BLaER1 treated with 17β-estradiol and CSF1 and Interleukin-3, amounts not matched to agents 10 nM and 100 nM (cell line): ENCODE measurements at regions not wholly inside any gene's neighbourhood (a gene's known extent, or its start where the extent isn't known, plus 50 kb on each side); places are given as distances from the start of the nearest gene placed in this dataset.
"Not testable (repeated sequence)": the region's sequence is repeated elsewhere in the genome, so short reads cannot be mapped to it uniquely, and the experiment has no call there.

Experiments
- H3K27ac ChIP-seq, 11 experiments: shearing (Covaris generic); formaldehyde crosslinking; 2 replicates each; pipeline ENCODE4 v1.8.1; 2022
- H3K27me3 ChIP-seq, 11 experiments: shearing (Covaris generic); formaldehyde crosslinking; 2 replicates each; pipeline ENCODE4 v1.8.1; 2022
- H3K36me3 ChIP-seq, 11 experiments: shearing (Covaris generic); formaldehyde crosslinking; 2 replicates each; pipeline ENCODE4 v1.8.1; 2022
- H3K4me1 ChIP-seq, 10 experiments: shearing (Covaris generic); formaldehyde crosslinking; 2 replicates each; pipeline ENCODE4 v1.8.1; 2022
- H3K4me2 ChIP-seq, 11 experiments: shearing (Covaris generic); formaldehyde crosslinking; 2 replicates each; pipeline ENCODE4 v1.8.1; 2022
- H3K4me3 ChIP-seq, 10 experiments: shearing (Covaris generic); formaldehyde crosslinking; 2 replicates each; pipeline ENCODE4 v1.8.1; 2022
- H3K9ac ChIP-seq, 11 experiments: shearing (Covaris generic); formaldehyde crosslinking; 2 replicates each; pipeline ENCODE4 v1.8.1; 2022
- H3K9me3 ChIP-seq, 11 experiments: shearing (Covaris generic); formaldehyde crosslinking; replicated peaks in 1 of 11; 2 replicates each; pipeline ENCODE4 v1.8.1; 2022
- H4K20me1 ChIP-seq, 11 experiments: shearing (Covaris generic); formaldehyde crosslinking; 2 replicates each; pipeline ENCODE4 v1.8.1; 2022
- Cebpa-rat ChIP-seq, 11 experiments: shearing (Covaris generic); IDR thresholded peaks; 2 replicates each; pipeline ENCODE4 v1.8.1; 2022

GRCh38 chrX:99033226-99033901 is 1376.7 kb downstream of the PCDH19 start:
- Histone ChIP-seq H3K27ac (no peak overlapping the region), H3K27me3 (peaks cover 71 to 100% (median 88%) of the 10 kb centered on the region in 11 experiments), H4K20me1 (0 out of 22 replicates have a peak, but pooled peaks cover 0 to 6% (median 0%) of the 10 kb centered on the region in 11 experiments), H3K4me2 (no peak overlapping the region), H3K36me3 (no peaks in the 10 kb centered on the region), H3K9me3 (no peaks in the 10 kb centered on the region), H3K9ac (no peak overlapping the region), H3K4me1 (no peaks in the 10 kb centered on the region), H3K4me3 (no peak overlapping the region)
- TF ChIP-seq Cebpa-rat (IDR thresholded peaks at IDR 0.05): no peak

GRCh38 chrX:99010957-99011356 is 1399.1 kb downstream of the PCDH19 start:
- no peaks in the 10 kb centered on the region for H3K36me3 ChIP-seq

GRCh38 chrX:99001286-99001685 is 1408.8 kb downstream of the PCDH19 start:
- Histone ChIP-seq H3K9me3 (peaks cover 0 to 15% (median 8%) of the 10 kb centered on the region in 11 experiments; a peak in 12 of 22 replicates), H3K4me1 (no peaks in the 10 kb centered on the region), H3K4me3 (no peak overlapping the region), H3K9ac (no peak overlapping the region), H4K20me1 (no peaks in the 10 kb centered on the region), H3K27me3 (peaks cover 51 to 96% (median 83%) of the 10 kb centered on the region in 11 experiments), H3K4me2 (no peak overlapping the region), H3K36me3 (no peaks in the 10 kb centered on the region), H3K27ac (no peak overlapping the region)
- TF ChIP-seq Cebpa-rat (IDR thresholded peaks at IDR 0.05): no peak

More at GRCh38 chrX:99010957-99011356, 1399.1 kb downstream of the PCDH19 start:
- no peak for TF ChIP-seq Cebpa-rat (IDR thresholded peaks at IDR 0.05)
- Histone ChIP-seq H3K9me3 (peaks cover 8 to 16% (median 12%) of the 10 kb centered on the region in 11 experiments; a peak in 20 of 22 replicates), H3K9ac (no peak overlapping the region), H4K20me1 (no peaks in the 10 kb centered on the region), H3K4me1 (no peaks in the 10 kb centered on the region), H3K4me3 (no peak overlapping the region), H3K4me2 (no peak overlapping the region), H3K27me3 (peaks cover 38 to 97% (median 91%) of the 10 kb centered on the region in 11 experiments), H3K27ac (no peak overlapping the region)

DNA sequence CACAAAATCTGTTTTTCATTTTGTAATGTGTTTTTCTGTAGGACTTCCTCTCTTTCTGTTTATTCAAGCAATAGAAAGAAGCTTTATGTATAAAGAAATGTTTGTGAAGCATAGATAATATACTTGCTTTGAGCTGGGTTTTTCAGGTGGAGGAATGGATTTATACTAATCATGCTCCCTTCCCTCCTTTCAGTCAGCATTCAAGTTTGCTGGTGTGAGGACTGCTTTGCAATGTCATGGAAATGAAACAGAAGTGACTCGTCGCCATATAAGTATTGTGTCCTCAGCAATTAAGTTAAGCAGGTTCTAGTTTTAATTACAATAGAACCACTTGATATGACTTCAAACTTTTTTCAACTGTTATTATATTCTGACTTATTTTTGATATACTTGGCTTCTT is 1447.1 kb downstream of the PCDH19 start:
- no peak overlapping the region for H3K4me2 ChIP-seq
- TF ChIP-seq Cebpa-rat (IDR thresholded peaks at IDR 0.05): no peak
- H3K36me3 ChIP-seq: no peaks in the 10 kb centered on the region
- peaks cover 24 to 91% (median 69%) of the 10 kb centered on the region in 11 experiments; a peak in 20 of 22 replicates for H3K27me3 ChIP-seq
- no peak overlapping the region for H3K4me3 ChIP-seq
- H4K20me1 ChIP-seq: no peaks in the 10 kb centered on the region
- H3K27ac ChIP-seq: no peak overlapping the region
- H3K9ac ChIP-seq: no peak overlapping the region
- no peaks in the 10 kb centered on the region for H3K4me1 ChIP-seq
- H3K9me3 ChIP-seq: no peaks in the 10 kb centered on the region

DNA sequence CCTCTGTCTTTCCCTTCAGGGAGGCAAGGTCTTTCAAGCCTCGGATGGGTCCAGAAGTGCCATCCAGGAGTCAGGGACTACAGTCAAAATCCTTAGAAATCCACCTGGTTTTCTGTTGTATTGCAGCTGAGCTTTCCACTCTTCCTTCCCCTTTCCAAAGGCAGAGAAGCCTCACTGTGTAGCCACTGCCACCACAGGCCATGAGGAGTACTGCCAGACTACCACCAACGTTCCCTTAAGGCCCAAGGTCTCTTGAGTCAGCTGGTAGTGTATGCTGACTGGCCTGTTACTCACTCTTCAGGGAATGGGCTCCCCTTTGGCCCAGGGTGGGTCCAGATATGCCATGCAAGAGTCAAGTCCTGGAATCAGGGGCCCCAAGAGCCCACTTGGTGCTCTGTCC is 1454.1 kb downstream of the PCDH19 start:
- TF ChIP-seq Cebpa-rat (IDR thresholded peaks at IDR 0.05): no peak
- Histone ChIP-seq H3K36me3 (no peaks in the 10 kb centered on the region), H3K4me3 (no peak overlapping the region), H4K20me1 (no peaks in the 10 kb centered on the region; a peak in 1 of 22 replicates), H3K4me2 (no peak overlapping the region), H3K9ac (no peak overlapping the region), H3K27ac (no peak overlapping the region), H3K9me3 (peaks cover 10 to 23% (median 13%) of the 10 kb centered on the region in 11 experiments; a peak in 18 of 22 replicates), H3K27me3 (peaks cover 15 to 84% (median 63%) of the 10 kb centered on the region in 11 experiments; a peak in 19 of 22 replicates), H3K4me1 (no peaks in the 10 kb centered on the region)

GRCh38 chrX:98939456-98939855 is 1470.6 kb downstream of the PCDH19 start:
- peaks cover 0 to 9% (median 0%) of the 10 kb centered on the region in 11 experiments; a peak in 3 of 22 replicates for H3K9me3 ChIP-seq
- H3K4me3 ChIP-seq: no peak overlapping the region
- H3K4me1 ChIP-seq: no peaks in the 10 kb centered on the region
- no peak for TF ChIP-seq Cebpa-rat (IDR thresholded peaks at IDR 0.05)
- no peaks in the 10 kb centered on the region for H3K36me3 ChIP-seq
- H3K27ac ChIP-seq: no peak overlapping the region
- no peak overlapping the region for H3K4me2 ChIP-seq
- H3K9ac ChIP-seq: no peak overlapping the region
- peaks cover 41 to 82% (median 73%) of the 10 kb centered on the region in 11 experiments for H3K27me3 ChIP-seq
- H4K20me1 ChIP-seq: no peaks in the 10 kb centered on the region; a peak in 1 of 22 replicates

- Histone ChIP-seq H3K4me1 (no peaks in the 10 kb centered on the region), H3K4me3 (no peak overlapping the region), H3K27me3 (peaks cover 22 to 81% (median 56%) of the 10 kb centered on the region in 11 experiments; a peak in 21 of 22 replicates), H3K4me2 (no peak overlapping the region), H3K36me3 (no peaks in the 10 kb centered on the region), H4K20me1 (no peaks in the 10 kb centered on the region; a peak in 3 of 22 replicates), H3K27ac (no peak overlapping the region), H3K9ac (no peak overlapping the region), H3K9me3 (peaks cover 2 to 10% (median 6%) of the 10 kb centered on the region in 11 experiments; a peak in 17 of 22 replicates)
- no peak for TF ChIP-seq Cebpa-rat (IDR thresholded peaks at IDR 0.05)
Measured at GRCh38 chrX:98931216-98931615, 1478.9 kb downstream of the PCDH19 start.

DNA sequence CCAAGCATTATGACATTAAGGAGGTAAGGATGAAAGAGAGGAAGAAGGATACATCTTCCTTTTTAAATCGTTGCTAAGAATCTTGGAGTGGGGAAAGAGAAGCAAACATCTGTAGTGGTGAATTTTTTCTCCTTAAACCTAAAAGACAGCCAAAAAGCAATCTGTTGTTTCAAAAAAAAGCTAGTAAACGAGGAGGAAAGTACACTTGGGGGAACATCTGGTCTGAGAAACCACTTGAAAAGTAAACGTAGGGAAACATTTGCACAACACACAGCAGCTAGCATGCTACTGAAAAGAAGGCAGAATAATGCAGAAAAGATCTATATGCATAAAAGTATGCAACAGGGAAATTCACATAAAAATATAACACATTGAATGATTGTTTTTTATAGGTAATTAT is 1485.6 kb downstream of the PCDH19 start:
- H4K20me1 ChIP-seq: no peaks in the 10 kb centered on the region
- H3K27ac ChIP-seq: no peak overlapping the region
- H3K4me3 ChIP-seq: no peak overlapping the region
- peaks cover 6 to 18% (median 11%) of the 10 kb centered on the region in 11 experiments; a peak in 17 of 22 replicates for H3K9me3 ChIP-seq
- no peaks in the 10 kb centered on the region for H3K4me1 ChIP-seq
- TF ChIP-seq Cebpa-rat (IDR thresholded peaks at IDR 0.05): no peak
- H3K4me2 ChIP-seq: no peak overlapping the region
- no peaks in the 10 kb centered on the region for H3K36me3 ChIP-seq
- H3K27me3 ChIP-seq: peaks cover 10 to 66% (median 48%) of the 10 kb centered on the region in 11 experiments; a peak in 21 of 22 replicates
- H3K9ac ChIP-seq: no peak overlapping the region

DNA sequence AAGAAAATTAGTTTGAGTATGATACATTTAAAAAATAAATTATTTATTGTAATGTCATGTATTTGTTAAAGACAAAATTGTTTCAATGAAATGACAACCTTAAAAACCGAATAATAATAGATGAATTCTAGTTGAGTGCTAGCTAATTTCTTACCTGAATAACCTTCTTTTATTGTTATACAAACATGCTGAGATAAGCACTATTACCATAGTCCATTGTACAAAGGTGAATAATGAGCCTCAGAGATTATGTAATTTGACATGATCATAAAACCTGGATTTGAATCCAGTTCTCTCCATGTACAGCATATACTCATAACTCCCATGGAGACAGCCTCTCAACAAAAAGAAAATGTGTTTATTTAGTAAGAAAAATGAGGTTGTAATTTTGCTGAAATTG is 1512.9 kb downstream of the PCDH19 start:
- H3K9ac ChIP-seq: no peak overlapping the region
- no peak overlapping the region for H3K4me3 ChIP-seq
- no peaks in the 10 kb centered on the region for H3K36me3 ChIP-seq
- no peak overlapping the region for H3K4me2 ChIP-seq
- H3K9me3 ChIP-seq: no peaks in the 10 kb centered on the region
- peaks cover 0 to 15% (median 0%) of the 10 kb centered on the region in 10 experiments; a peak in 2 of 20 replicates for H3K4me1 ChIP-seq
- no peaks in the 10 kb centered on the region; a peak in 1 of 22 replicates for H4K20me1 ChIP-seq
- H3K27ac ChIP-seq: no peak overlapping the region
- no peak for TF ChIP-seq Cebpa-rat (IDR thresholded peaks at IDR 0.05)
- peaks cover 80 to 100% (median 98%) of the 10 kb centered on the region in 11 experiments for H3K27me3 ChIP-seq

DNA sequence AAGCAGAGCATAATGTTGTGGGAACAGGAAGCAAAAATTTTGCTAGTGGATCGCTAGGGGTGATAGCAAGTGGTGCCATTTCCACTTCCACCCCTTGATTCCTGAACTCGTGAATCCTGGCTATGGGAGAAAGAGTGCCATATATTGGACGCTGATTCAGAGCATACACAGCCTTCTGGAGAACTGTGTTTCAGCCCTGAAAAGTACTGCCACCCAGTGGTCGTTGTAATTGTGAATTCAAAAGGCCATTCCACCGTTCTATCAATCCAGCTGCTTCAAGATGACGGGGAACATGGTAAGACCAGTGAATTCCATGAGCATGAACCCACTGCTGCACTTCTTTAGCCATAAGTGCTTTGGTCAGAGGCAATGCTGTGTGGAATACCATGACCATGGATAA is 1559.4 kb downstream of the PCDH19 start:
- not testable (repeated sequence) for H3K4me2 ChIP-seq, H3K27ac ChIP-seq

More for the DNA sequence above, 1559.4 kb downstream of the PCDH19 start:
- H3K9me3 ChIP-seq, H3K9ac ChIP-seq, H4K20me1 ChIP-seq, H3K4me1 ChIP-seq, H3K36me3 ChIP-seq, H3K4me3 ChIP-seq: not testable (repeated sequence)
- H3K27me3 ChIP-seq: peaks cover 30 to 62% (median 50%) of the 10 kb centered on the region in 11 experiments
